ENCODE measurements at regions not wholly inside any gene's neighbourhood (a gene's known extent, or its start where the extent isn't known, plus 50 kb on each side); places are given as distances from the start of the nearest gene placed in this dataset.

DNA sequence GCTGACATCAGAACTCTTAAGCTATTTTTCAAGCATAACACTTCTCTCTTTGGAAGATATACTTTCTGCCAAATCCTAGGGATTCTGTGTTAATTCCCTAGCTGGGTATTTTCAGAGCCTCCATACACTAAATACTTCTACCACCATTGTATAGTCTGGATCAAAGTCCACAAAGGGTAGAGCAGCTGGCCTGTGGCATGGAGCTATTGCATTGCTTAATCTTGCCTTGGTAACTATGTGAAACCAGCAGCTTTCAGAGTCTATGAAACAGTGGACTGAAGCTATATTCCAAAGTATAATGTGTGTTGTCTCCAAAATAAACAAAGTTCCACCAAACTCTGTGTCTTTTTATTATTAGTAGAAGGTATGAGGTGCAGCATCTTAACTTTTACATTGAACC, 296.9 kb upstream of the CDH19 start:
- TF ChIP-seq EZH2 (IDR thresholded peaks at IDR 0.05; ENCODE audit: borderline replicate concordance, low read length) = no peak
- TF ChIP-seq, protein P1, sequence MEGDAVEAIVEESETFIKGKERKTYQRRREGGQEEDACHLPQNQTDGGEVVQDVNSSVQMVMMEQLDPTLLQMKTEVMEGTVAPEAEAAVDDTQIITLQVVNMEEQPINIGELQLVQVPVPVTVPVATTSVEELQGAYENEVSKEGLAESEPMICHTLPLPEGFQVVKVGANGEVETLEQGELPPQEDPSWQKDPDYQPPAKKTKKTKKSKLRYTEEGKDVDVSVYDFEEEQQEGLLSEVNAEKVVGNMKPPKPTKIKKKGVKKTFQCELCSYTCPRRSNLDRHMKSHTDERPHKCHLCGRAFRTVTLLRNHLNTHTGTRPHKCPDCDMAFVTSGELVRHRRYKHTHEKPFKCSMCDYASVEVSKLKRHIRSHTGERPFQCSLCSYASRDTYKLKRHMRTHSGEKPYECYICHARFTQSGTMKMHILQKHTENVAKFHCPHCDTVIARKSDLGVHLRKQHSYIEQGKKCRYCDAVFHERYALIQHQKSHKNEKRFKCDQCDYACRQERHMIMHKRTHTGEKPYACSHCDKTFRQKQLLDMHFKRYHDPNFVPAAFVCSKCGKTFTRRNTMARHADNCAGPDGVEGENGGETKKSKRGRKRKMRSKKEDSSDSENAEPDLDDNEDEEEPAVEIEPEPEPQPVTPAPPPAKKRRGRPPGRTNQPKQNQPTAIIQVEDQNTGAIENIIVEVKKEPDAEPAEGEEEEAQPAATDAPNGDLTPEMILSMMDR (conservative IDR thresholded peaks at IDR 0.05 in 1 of 2, IDR thresholded peaks at IDR 0.05 in 1 of 2; ENCODE audit: extremely low read depth in 1 of 2, insufficient read depth in 1 of 2, low read depth in 1 of 2, low read length in 2 of 2) = no peak

All from mammary epithelial cell (primary cell).